Breast epithelium (tissue), 3 donors: ENCODE measurements at regions not wholly inside any gene's neighbourhood (a gene's known extent, or its start where the extent isn't known, plus 50 kb on each side); places are given as distances from the start of the nearest gene placed in this dataset.

Experiments
- POLR2A ChIP-seq: fragments of 450-650 bp; IDR thresholded peaks from one replicate; pipeline ENCODE4 v1.6.1; 2016; ENCODE audit warnings: antibody characterized with exemption, mild to moderate bottlenecking, moderate library complexity
- POLR2AphosphoS5 ChIP-seq, 3 donors: sonication (generic); formaldehyde crosslinking; IDR thresholded peaks; one replicate each; pipeline ENCODE4 v1.6.1; 2017; ENCODE audit warnings: antibody characterized with exemption in 3 of 3
- TF ChIP-seq, protein P1 (sequence below), 3 donors: fragments of 450-650 bp; IDR thresholded peaks; one replicate each; pipeline ENCODE4 v1.5.1; 2016 to 2017; ENCODE audit warnings: antibody characterized with exemption in 3 of 3, mild to moderate bottlenecking in 3 of 3, moderate library complexity in 3 of 3

DNA sequence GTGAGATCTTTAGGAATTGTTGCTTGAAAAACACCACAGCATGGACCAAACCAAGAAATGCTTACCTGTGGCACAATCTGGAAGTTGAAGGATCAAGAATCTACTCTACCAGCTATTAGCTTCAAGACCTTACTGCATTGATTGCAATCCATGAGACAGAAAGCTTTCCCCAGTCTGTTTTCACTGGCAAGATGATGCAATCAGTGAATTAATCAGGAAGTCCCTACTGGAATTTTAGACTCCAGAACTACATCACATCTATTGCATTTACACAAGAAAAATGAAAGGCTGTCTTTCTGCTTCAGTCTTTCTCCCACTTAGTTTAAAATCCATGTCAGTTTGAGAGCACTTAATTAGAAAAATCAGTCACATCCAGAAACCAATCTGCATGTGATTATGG is 191.7 kb downstream of the TFEC start:
- TF ChIP-seq POLR2AphosphoS5 (IDR thresholded peaks at IDR 0.05): no peak
- TF ChIP-seq, protein P1, sequence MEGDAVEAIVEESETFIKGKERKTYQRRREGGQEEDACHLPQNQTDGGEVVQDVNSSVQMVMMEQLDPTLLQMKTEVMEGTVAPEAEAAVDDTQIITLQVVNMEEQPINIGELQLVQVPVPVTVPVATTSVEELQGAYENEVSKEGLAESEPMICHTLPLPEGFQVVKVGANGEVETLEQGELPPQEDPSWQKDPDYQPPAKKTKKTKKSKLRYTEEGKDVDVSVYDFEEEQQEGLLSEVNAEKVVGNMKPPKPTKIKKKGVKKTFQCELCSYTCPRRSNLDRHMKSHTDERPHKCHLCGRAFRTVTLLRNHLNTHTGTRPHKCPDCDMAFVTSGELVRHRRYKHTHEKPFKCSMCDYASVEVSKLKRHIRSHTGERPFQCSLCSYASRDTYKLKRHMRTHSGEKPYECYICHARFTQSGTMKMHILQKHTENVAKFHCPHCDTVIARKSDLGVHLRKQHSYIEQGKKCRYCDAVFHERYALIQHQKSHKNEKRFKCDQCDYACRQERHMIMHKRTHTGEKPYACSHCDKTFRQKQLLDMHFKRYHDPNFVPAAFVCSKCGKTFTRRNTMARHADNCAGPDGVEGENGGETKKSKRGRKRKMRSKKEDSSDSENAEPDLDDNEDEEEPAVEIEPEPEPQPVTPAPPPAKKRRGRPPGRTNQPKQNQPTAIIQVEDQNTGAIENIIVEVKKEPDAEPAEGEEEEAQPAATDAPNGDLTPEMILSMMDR (IDR thresholded peaks at IDR 0.05): no peak
- no peak for TF ChIP-seq POLR2A
